ENCODE measurements at regions not wholly inside any gene's neighbourhood (a gene's known extent, or its start where the extent isn't known, plus 50 kb on each side); places are given as distances from the start of the nearest gene placed in this dataset.

GRCh38 chr1:218538341-218538740 is 193.2 kb downstream of the TGFB2 start:
- TF ChIP-seq RAD21 (IDR thresholded peaks at IDR 0.05; ENCODE audit: insufficient read depth, low read depth, low read length) (no peak), ASH2L (IDR thresholded peaks at IDR 0.05; ENCODE audit: borderline replicate concordance, low read depth) (no peak), CTCF (IDR thresholded peaks at IDR 0.05 in 2 of 3, conservative IDR thresholded peaks at IDR 0.05 in 1 of 3; ENCODE audit: control insufficient read depth in 2 of 3, extremely low read depth in 1 of 3, insufficient read depth in 1 of 3, low read depth in 3 of 3, low read length in 3 of 3) (no peak), BMI1 (IDR thresholded peaks at IDR 0.05; ENCODE audit: borderline replicate concordance) (no peak), MAX (IDR thresholded peaks at IDR 0.05; ENCODE audit: low read depth, low read length) (no peak), SP1 (IDR thresholded peaks at IDR 0.05; ENCODE audit: low read depth, low read length) (no peak), ATF2 (IDR thresholded peaks at IDR 0.05; ENCODE audit: low read length) (no peak), YY1 (IDR thresholded peaks at IDR 0.05; ENCODE audit: low read depth, low read length) (no peak), SUZ12 (IDR thresholded peaks at IDR 0.05; ENCODE audit: unreplicated experiment) (no peak)

Measured in GM12878 (cell line).